ENCODE measurements at regions not wholly inside any gene's neighbourhood (a gene's known extent, or its start where the extent isn't known, plus 50 kb on each side); places are given as distances from the start of the nearest gene placed in this dataset.
"Not testable (repeated sequence)": the region's sequence is repeated elsewhere in the genome, so short reads cannot be mapped to it uniquely, and the experiment has no call there.

GRCh38 chr1:38773483-38773882 lies 86.1 kb downstream of the RRAGC start:
- Histone ChIP-seq H3K27me3 (0 out of 2 replicates have a peak, but pooled peaks cover 4% of the 10 kb centered on the region), H3K4me1 (no peaks in the 10 kb centered on the region), H3K4me3 (no peak overlapping the region), H3K36me3 (no peaks in the 10 kb centered on the region), H3K27ac (no peak overlapping the region), H3K9me3 (replicated peaks) (peaks cover 13% of the 10 kb centered on the region)
- no peak for DNase-seq

GRCh38 chr1:38772953-38773352 lies 86.6 kb downstream of the RRAGC start:
- no peak overlapping the region for H3K27ac ChIP-seq
- no peak overlapping the region for H3K4me3 ChIP-seq
- peaks cover 13% of the 10 kb centered on the region for H3K9me3 ChIP-seq (replicated peaks)
- no peaks in the 10 kb centered on the region for H3K4me1 ChIP-seq
- no peak for DNase-seq
- H3K36me3 ChIP-seq: no peaks in the 10 kb centered on the region
- H3K27me3 ChIP-seq: 0 out of 2 replicates have a peak, but pooled peaks cover 4% of the 10 kb centered on the region

- H3K27ac ChIP-seq: no peak overlapping the region
- H3K9me3 ChIP-seq (replicated peaks): peaks cover 13% of the 10 kb centered on the region
- no peak for DNase-seq
Observed at GRCh38 chr1:38772026-38772425, 87.5 kb downstream of the RRAGC start.

GRCh38 chr1:38770516-38771173 lies 88.9 kb downstream of the RRAGC start:
- H3K9me3 ChIP-seq (replicated peaks): peaks cover 13% of the 10 kb centered on the region
- H3K27ac ChIP-seq, H3K27me3 ChIP-seq, H3K36me3 ChIP-seq, DNase-seq, H3K4me3 ChIP-seq, H3K4me1 ChIP-seq: not testable (repeated sequence)

More at GRCh38 chr1:38772026-38772425, 87.5 kb downstream of the RRAGC start:
- Histone ChIP-seq H3K36me3 (no peaks in the 10 kb centered on the region), H3K4me1 (no peaks in the 10 kb centered on the region), H3K4me3 (no peak overlapping the region), H3K27me3 (0 out of 2 replicates have a peak, but pooled peaks cover 4% of the 10 kb centered on the region)

GRCh38 chr1:38766125-38766524 lies 93.4 kb downstream of the RRAGC start:
- no peak overlapping the region for H3K27ac ChIP-seq
- peaks cover 13% of the 10 kb centered on the region for H3K9me3 ChIP-seq (replicated peaks)
- H3K4me1 ChIP-seq: no peaks in the 10 kb centered on the region
- peaks cover 4% of the 10 kb centered on the region; the same call in 1 of the 2 replicates for H3K27me3 ChIP-seq
- H3K36me3 ChIP-seq: no peaks in the 10 kb centered on the region
- DNase-seq: no peak
- H3K4me3 ChIP-seq: no peak overlapping the region

GRCh38 chr1:38763121-38763520 lies 96.5 kb downstream of the RRAGC start:
- Histone ChIP-seq H3K4me3 (no peak overlapping the region), H3K9me3 (replicated peaks) (no peaks in the 10 kb centered on the region), H3K27ac (no peak overlapping the region), H3K27me3 (peaks cover 4% of the 10 kb centered on the region; the same call in 1 of the 2 replicates), H3K36me3 (no peaks in the 10 kb centered on the region), H3K4me1 (0 out of 2 replicates have a peak, but pooled peaks cover 3% of the 10 kb centered on the region)
- no peak for DNase-seq

GRCh38 chr1:38760562-38760961 lies 99.0 kb downstream of the RRAGC start:
- no peak for DNase-seq
- no peak overlapping the region for H3K4me3 ChIP-seq
- no peaks in the 10 kb centered on the region for H3K9me3 ChIP-seq (replicated peaks)
- H3K27ac ChIP-seq: no peak overlapping the region
- H3K4me1 ChIP-seq: 0 out of 2 replicates have a peak, but pooled peaks cover 3% of the 10 kb centered on the region
- H3K36me3 ChIP-seq: no peaks in the 10 kb centered on the region
- H3K27me3 ChIP-seq: peaks cover 4% of the 10 kb centered on the region; the same call in 1 of the 2 replicates

GRCh38 chr1:38758820-38759219 lies 100.8 kb downstream of the RRAGC start:
- Histone ChIP-seq H3K9me3 (replicated peaks) (0 out of 2 replicates have a peak, but pooled peaks cover 4% of the 10 kb centered on the region), H3K4me1 (0 out of 2 replicates have a peak, but pooled peaks cover 3% of the 10 kb centered on the region), H3K4me3 (no peak overlapping the region), H3K27ac (no peak overlapping the region), H3K36me3 (no peaks in the 10 kb centered on the region), H3K27me3 (no peaks in the 10 kb centered on the region)
- DNase-seq: no peak

- Histone ChIP-seq H3K27ac (no peak overlapping the region), H3K9me3 (replicated peaks) (peaks cover 11% of the 10 kb centered on the region), H3K27me3 (no peaks in the 10 kb centered on the region), H3K4me3 (no peak overlapping the region), H3K4me1 (peaks cover 7% of the 10 kb centered on the region; the same call in 1 of the 2 replicates), H3K36me3 (no peaks in the 10 kb centered on the region)
- no peak for DNase-seq
Observed at GRCh38 chr1:38746941-38747600, 112.5 kb downstream of the RRAGC start.

- H3K9me3 ChIP-seq (replicated peaks): peaks cover 11% of the 10 kb centered on the region
- no peak for DNase-seq
Observed at GRCh38 chr1:38746402-38746935, 113.1 kb downstream of the RRAGC start.

GRCh38 chr1:38745476-38746401 lies 113.8 kb downstream of the RRAGC start:
- no peaks in the 10 kb centered on the region for H3K36me3 ChIP-seq
- no peak overlapping the region for H3K4me3 ChIP-seq
- no peaks in the 10 kb centered on the region for H3K27me3 ChIP-seq
- peaks cover 12% of the 10 kb centered on the region for H3K4me1 ChIP-seq
- H3K9me3 ChIP-seq (replicated peaks): peaks cover 11% of the 10 kb centered on the region
- no peak overlapping the region for H3K27ac ChIP-seq
- no peak for DNase-seq

More at GRCh38 chr1:38746402-38746935, 113.1 kb downstream of the RRAGC start:
- Histone ChIP-seq H3K4me1 (peaks cover 7% of the 10 kb centered on the region; the same call in 1 of the 2 replicates), H3K27ac (no peak overlapping the region), H3K36me3 (no peaks in the 10 kb centered on the region), H3K27me3 (no peaks in the 10 kb centered on the region), H3K4me3 (no peak overlapping the region)

GRCh38 chr1:38744452-38745350 lies 114.9 kb downstream of the RRAGC start:
- H3K4me1 ChIP-seq: peaks cover 20% of the 10 kb centered on the region
- H3K27ac ChIP-seq: no peak overlapping the region
- no peak for DNase-seq
- H3K27me3 ChIP-seq: no peaks in the 10 kb centered on the region
- H3K4me3 ChIP-seq: no peak overlapping the region
- peaks cover 11% of the 10 kb centered on the region for H3K9me3 ChIP-seq (replicated peaks)
- no peaks in the 10 kb centered on the region for H3K36me3 ChIP-seq

GRCh38 chr1:38743184-38743583 lies 116.4 kb downstream of the RRAGC start:
- DNase-seq: no peak
- no peaks in the 10 kb centered on the region for H3K36me3 ChIP-seq
- no peak overlapping the region for H3K27ac ChIP-seq
- peaks cover 20% of the 10 kb centered on the region for H3K4me1 ChIP-seq
- no peaks in the 10 kb centered on the region for H3K27me3 ChIP-seq
- no peak overlapping the region for H3K4me3 ChIP-seq
- H3K9me3 ChIP-seq (replicated peaks): no peaks in the 10 kb centered on the region

All from SJCRH30 (cell line).